SK-N-SH treated with all-trans-retinoic acid at 6 μM for 48 hours (cell line): ENCODE measurements at regions not wholly inside any gene's neighbourhood (a gene's known extent, or its start where the extent isn't known, plus 50 kb on each side); places are given as distances from the start of the nearest gene placed in this dataset.
"Not testable (repeated sequence)": the region's sequence is repeated elsewhere in the genome, so short reads cannot be mapped to it uniquely, and the experiment has no call there.

Experiments
- ATAC-seq: fragments of 200-7000 bp; cut with Tn5 transposase; 3 replicates; pipeline ENCODE4 v1.9.1; 2020; ENCODE audit warnings: mild to moderate bottlenecking, moderate library complexity
- ARNTL ChIP-seq: fragments of 450-650 bp; formaldehyde crosslinking; IDR thresholded peaks from 2 replicates; pipeline ENCODE4 v1.5.0; 2020; ENCODE audit warnings: low read depth, mild to moderate bottlenecking, moderate library complexity, borderline replicate concordance
- BACH2 ChIP-seq: fragments of 250-450 bp; sonication (Bioruptor Pico); IDR thresholded peaks from 2 replicates; pipeline ENCODE4 v1.9.0; 2021; ENCODE audit warnings: mild to moderate bottlenecking, borderline replicate concordance
- CREB5 ChIP-seq: fragments of 250-450 bp; sonication (Bioruptor Pico); IDR thresholded peaks from 2 replicates; pipeline ENCODE4 v1.5.1; 2020; ENCODE audit warnings: low read depth, mild to moderate bottlenecking, moderate library complexity
- CSDC2 ChIP-seq: fragments of 250-450 bp; sonication (Bioruptor Pico); IDR thresholded peaks from 2 replicates; pipeline ENCODE4 v1.5.0; 2020; ENCODE audit warnings: mild to moderate bottlenecking, moderate library complexity
- CSRNP3 ChIP-seq: fragments of 250-450 bp; sonication (Bioruptor Pico); IDR thresholded peaks from 2 replicates; pipeline ENCODE4 v1.5.1; 2021; ENCODE audit warnings: mild to moderate bottlenecking, moderate library complexity
- ESRRG ChIP-seq: fragments of 250-450 bp; sonication (Bioruptor Pico); IDR thresholded peaks from 2 replicates; pipeline ENCODE4 v1.6.1; 2021; ENCODE audit warnings: mild to moderate bottlenecking
- GLIS3 ChIP-seq: fragments of 250-450 bp; sonication (Bioruptor Pico); IDR thresholded peaks from 2 replicates; pipeline ENCODE4 v1.5.0; 2020; ENCODE audit warnings: mild to moderate bottlenecking, moderate library complexity
- ISL1 ChIP-seq: fragments of 250-450 bp; sonication (Bioruptor Pico); IDR thresholded peaks from 2 replicates; pipeline ENCODE4 v2.1.2; 2022; ENCODE audit warnings: mild to moderate bottlenecking, moderate library complexity
- OSR1 ChIP-seq: fragments of 250-450 bp; sonication (Bioruptor Pico); IDR thresholded peaks from 2 replicates; pipeline ENCODE4 v1.8.0; 2022; ENCODE audit warnings: moderate library complexity, mild to moderate bottlenecking, inconsistent platforms
- PATZ1 ChIP-seq: fragments of 250-450 bp; sonication (Bioruptor Pico); IDR thresholded peaks from 2 replicates; pipeline ENCODE4 v1.8.0; 2020; ENCODE audit warnings: mild to moderate bottlenecking, moderate library complexity, borderline replicate concordance
- POU6F1 ChIP-seq: fragments of 250-450 bp; sonication (Bioruptor Pico); IDR thresholded peaks from 2 replicates; pipeline ENCODE4 v1.8.0; 2021; ENCODE audit warnings: low read depth, mild to moderate bottlenecking, moderate library complexity, borderline replicate concordance
- PPARA ChIP-seq: fragments of 250-450 bp; sonication (Bioruptor Pico); IDR thresholded peaks from 2 replicates; pipeline ENCODE4 v1.5.0; 2020; ENCODE audit warnings: mild to moderate bottlenecking, borderline replicate concordance
- RARB ChIP-seq: fragments of 250-450 bp; sonication (Bioruptor Pico); IDR thresholded peaks from 2 replicates; pipeline ENCODE4 v1.8.0; 2021; ENCODE audit warnings: mild to moderate bottlenecking, moderate library complexity
- SNAI2 ChIP-seq: fragments of 250-450 bp; sonication (Bioruptor Pico); IDR thresholded peaks from 2 replicates; pipeline ENCODE4 v1.5.0; 2020; ENCODE audit warnings: mild to moderate bottlenecking, moderate library complexity
- TCF4 ChIP-seq: fragments of 250-450 bp; sonication (Bioruptor Pico); IDR thresholded peaks from 2 replicates; pipeline ENCODE4 v1.8.0; 2021; ENCODE audit warnings: mild to moderate bottlenecking, moderate library complexity, borderline replicate concordance
- TOX ChIP-seq: fragments of 250-450 bp; sonication (Bioruptor Pico); IDR thresholded peaks from 2 replicates; pipeline ENCODE4 v1.8.0; 2021; ENCODE audit warnings: mild to moderate bottlenecking, moderate library complexity, borderline replicate concordance
- TSHZ2 ChIP-seq: fragments of 250-450 bp; sonication (Bioruptor Pico); IDR thresholded peaks from 2 replicates; pipeline ENCODE4 v1.5.0; 2020; ENCODE audit warnings: mild to moderate bottlenecking, moderate library complexity
- ZC3H10 ChIP-seq: fragments of 250-450 bp; sonication (Bioruptor Pico); IDR thresholded peaks from 2 replicates; pipeline ENCODE4 v1.5.1; 2021; ENCODE audit warnings: mild to moderate bottlenecking, moderate library complexity
- ZFP3 ChIP-seq: fragments of 250-450 bp; sonication (Bioruptor Pico); IDR thresholded peaks from 2 replicates; pipeline ENCODE4 v1.5.0; 2020; ENCODE audit warnings: mild to moderate bottlenecking, moderate library complexity
- ZFP30 ChIP-seq: fragments of 450-650 bp; formaldehyde crosslinking; IDR thresholded peaks from 2 replicates; pipeline ENCODE4 v1.5.0; 2022; ENCODE audit warnings: mild to moderate bottlenecking, moderate library complexity
- ZNF70 ChIP-seq: fragments of 450-650 bp; formaldehyde crosslinking; IDR thresholded peaks from 2 replicates; pipeline ENCODE4 v1.5.0; 2020; ENCODE audit warnings: mild to moderate bottlenecking, moderate library complexity
- ZNF8 ChIP-seq: fragments of 450-650 bp; formaldehyde crosslinking; IDR thresholded peaks from 2 replicates; pipeline ENCODE4 v1.5.0; 2020; ENCODE audit warnings: mild to moderate bottlenecking, moderate library complexity

GRCh38 chr5:33105521-33105941 is 335.2 kb upstream of the TARS1 start:
- peak; percentile 86 for ATAC-seq
- TF ChIP-seq PATZ1 = no peak
- no peak for TF ChIP-seq CSRNP3 (CRISPR knock-in tag)
- TF ChIP-seq CREB5 (CRISPR knock-in tag) = no peak
- no peak for TF ChIP-seq ZFP30 (CRISPR knock-in tag)
- TF ChIP-seq BACH2 (CRISPR knock-in tag) = no peak
- TF ChIP-seq TSHZ2 (CRISPR knock-in tag) = no peak
- TF ChIP-seq SNAI2 (CRISPR knock-in tag) = no peak
- no peak for TF ChIP-seq RARB
- no peak for TF ChIP-seq ISL1 (CRISPR knock-in tag)
- TF ChIP-seq ZFP3 = no peak
- TF ChIP-seq ZC3H10 (CRISPR knock-in tag) = no peak
- no peak for TF ChIP-seq ARNTL (CRISPR knock-in tag)
- no peak for TF ChIP-seq OSR1
- TF ChIP-seq TOX (CRISPR knock-in tag) = no peak
- no peak for TF ChIP-seq ZNF70 (CRISPR knock-in tag)
- TF ChIP-seq CSDC2 (CRISPR knock-in tag) = no peak
- no peak for TF ChIP-seq TCF4 (CRISPR knock-in tag)
- no peak for TF ChIP-seq ESRRG (CRISPR knock-in tag)
- no peak for TF ChIP-seq GLIS3

GRCh38 chr5:33110496-33110895 is 330.3 kb upstream of the TARS1 start:
- not testable (repeated sequence) for ATAC-seq
- peak; percentile 30; the same call in 1 of the 2 replicates for TF ChIP-seq POU6F1 (CRISPR knock-in tag)

- no peak for ATAC-seq
- TF ChIP-seq RARB = no peak
- no peak for TF ChIP-seq CREB5 (CRISPR knock-in tag)
- TF ChIP-seq TSHZ2 (CRISPR knock-in tag) = no peak
- TF ChIP-seq ISL1 (CRISPR knock-in tag) = no peak
- TF ChIP-seq CSRNP3 (CRISPR knock-in tag) = no peak
- TF ChIP-seq PPARA = no peak
- TF ChIP-seq ZFP3 = no peak
- no peak for TF ChIP-seq GLIS3
- TF ChIP-seq ZNF70 (CRISPR knock-in tag) = no peak
- no peak for TF ChIP-seq CSDC2 (CRISPR knock-in tag)
- TF ChIP-seq BACH2 (CRISPR knock-in tag) = no peak
- TF ChIP-seq ZNF8 (CRISPR knock-in tag) = no peak
- TF ChIP-seq ZC3H10 (CRISPR knock-in tag) = no peak
- TF ChIP-seq ESRRG (CRISPR knock-in tag) = no peak
- TF ChIP-seq ARNTL (CRISPR knock-in tag) = no peak
Observed at GRCh38 chr5:33114361-33114760, 326.4 kb upstream of the TARS1 start.
